HG03378 (cell line): ENCODE measurements at regions not wholly inside any gene's neighbourhood (a gene's known extent, or its start where the extent isn't known, plus 50 kb on each side); places are given as distances from the start of the nearest gene placed in this dataset.
A peak's percentile ranks its signal among the peaks of the same experiment; 100 is the strongest.

Experiments used
- ATAC-seq: cut with Tn5 transposase; IDR thresholded peaks from one replicate; pipeline ENCODE4 v1.9.1; 2021; ENCODE audit warnings: mild to moderate bottlenecking, moderate library complexity; ENCODE audit not compliant: unreplicated experiment

DNA sequence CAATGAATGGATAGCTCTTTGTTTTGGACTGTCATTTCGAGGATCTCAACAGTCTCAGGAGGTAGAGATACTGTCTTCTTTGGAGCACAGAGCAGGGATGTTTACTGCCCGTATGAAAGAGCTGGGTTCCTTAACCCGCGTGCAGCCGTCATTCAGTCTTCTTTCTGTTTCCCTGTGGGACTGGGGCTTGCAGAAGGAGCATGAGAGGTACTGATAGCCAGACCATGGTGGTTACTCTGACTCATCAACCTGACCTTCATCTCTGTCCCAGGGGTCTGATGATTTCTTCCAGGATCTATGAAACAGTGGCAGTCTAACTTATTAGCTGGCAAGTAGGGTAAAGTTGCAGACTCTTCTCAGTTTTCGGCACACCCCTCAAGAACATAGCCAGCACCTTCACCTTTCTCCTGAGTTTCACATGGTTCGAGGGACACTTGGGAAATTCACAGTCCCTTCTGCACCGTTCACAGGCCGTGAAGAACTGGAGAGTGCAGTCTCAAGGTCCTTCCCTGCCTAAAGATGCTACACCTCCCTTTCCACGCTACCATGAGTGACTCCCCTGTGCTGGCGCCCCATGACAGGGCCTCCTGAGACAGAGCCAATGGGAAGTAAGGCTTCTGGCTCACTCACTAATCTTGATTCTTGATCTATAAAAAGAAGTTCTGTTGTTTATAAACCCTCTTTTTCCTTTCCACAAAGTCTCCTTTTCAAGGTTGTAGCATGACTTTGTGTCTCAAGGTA, 226.2 kb downstream of the MC4R start:
- ATAC-seq = peak; percentile 97

DNA sequence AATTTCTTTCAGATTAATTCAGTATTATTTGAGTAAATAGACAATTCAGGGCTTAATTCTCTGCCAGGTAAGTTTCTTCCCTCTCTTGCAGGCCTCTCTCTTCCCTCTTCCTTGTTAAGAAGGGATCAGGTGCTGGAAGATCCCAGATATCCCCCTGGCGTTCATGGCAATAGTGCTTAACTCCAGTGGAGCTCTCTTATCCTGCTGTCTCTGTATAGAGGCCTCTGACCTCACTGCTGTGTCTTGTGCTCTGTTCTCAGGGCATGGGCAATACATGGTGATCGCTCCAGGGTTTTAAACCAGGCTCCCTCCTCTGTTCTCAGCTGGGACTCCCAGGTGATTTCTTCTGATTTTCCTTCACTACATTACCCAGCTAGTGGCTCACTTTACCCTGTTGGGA, 226.8 kb downstream of the MC4R start:
- ATAC-seq = no peak

DNA sequence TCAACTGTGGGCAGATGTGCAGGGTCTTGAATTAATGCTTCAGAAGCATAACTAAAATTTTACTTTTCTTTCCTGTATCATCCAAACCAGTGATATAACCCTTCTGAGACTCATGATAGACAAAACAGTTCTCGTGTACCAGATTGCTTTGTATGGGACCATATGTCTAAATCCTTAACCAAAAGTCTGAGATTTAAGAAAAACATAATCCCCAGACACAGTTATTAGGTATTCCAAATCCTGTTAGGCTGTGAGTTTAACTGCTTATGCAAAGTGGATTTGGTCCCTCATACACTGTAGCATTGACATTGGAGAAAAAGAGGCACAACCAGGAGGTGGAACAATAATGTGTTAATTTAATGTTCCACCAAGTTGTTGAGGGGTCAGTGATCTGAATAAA, 235.0 kb downstream of the PMAIP1 start:
- no peak for ATAC-seq

DNA sequence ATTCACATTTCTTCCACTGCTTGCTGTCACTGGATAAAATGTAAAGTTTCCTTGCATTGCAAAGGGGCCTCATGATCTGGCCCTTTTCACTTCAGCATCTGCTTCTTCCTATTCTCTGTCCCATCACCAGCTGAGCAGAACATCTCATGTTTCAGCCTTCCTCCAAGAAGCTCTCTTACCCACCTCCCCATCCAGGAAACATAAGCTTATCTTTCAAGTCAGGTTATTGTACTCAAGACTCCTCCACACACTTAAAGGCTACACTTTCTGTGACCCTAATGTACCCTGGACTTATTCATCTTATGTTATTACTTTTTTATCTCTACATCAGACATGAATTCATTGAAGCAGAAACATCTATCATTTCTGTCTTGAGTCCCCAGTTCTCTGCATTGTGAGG, 230.5 kb downstream of the PMAIP1 start:
- ATAC-seq = no peak

DNA sequence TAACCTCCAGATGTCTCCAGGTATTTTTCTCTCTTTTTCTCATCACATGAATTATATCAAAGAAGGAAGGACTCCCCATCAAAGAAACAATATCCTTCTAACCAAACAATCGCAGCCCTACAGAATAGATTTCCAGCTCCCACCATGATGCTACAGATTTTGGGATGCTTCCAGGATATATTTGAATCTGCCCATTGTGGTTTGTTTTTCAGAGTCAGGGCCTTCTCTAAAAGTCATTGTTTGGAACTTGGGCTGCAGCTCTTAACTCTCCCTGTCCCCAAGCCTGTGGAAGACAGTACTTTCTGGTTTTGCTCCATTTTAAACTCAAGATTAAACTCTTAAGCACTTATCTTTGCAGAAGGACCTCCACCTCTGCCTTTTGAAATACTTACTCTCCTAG, 223.2 kb downstream of the PMAIP1 start:
- no peak for ATAC-seq

DNA sequence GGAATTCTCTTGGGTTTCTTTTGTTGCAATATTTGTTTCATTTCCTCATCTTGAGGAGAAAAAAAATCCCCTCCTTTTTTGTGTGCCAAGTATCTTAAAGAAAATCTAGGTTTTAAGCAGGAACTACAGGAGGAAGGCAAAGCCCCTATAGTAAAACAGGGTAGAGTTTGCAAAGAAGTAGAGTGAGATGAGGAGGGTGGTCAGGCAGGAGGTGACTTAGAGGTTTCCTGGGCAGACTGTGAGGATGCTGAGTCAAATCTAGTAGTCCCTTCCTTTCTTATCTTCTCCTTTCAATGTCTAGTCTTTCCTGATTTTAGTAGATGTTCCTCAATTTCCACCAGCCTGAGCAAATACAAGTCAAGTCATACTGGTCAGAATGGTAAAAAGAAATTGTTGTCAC, 222.5 kb downstream of the PMAIP1 start:
- no peak for ATAC-seq

DNA sequence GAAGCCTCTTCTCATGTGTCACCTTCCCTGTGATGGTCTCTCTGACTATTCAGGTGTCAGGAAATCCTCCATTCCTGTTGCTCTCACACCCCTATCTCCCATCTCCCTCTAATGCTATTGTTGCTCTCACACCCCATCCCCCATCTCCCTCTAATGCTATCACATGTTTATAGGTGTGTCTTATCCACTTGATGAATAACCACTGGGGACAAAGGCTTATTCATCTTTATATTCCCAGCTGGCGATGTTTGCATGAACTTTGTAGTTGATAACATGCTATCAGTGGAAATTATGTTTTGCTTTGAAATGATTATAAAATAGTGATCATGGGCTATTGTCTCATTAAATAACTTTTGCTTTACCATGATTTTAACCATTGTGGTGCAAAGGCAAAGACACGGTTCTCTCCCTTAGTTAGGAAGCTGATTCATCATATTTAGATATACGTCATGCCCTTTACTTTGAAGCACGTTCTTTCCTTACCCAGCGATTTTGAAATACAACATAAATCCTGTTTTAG, 220.5 kb downstream of the PMAIP1 start:
- ATAC-seq = no peak

DNA sequence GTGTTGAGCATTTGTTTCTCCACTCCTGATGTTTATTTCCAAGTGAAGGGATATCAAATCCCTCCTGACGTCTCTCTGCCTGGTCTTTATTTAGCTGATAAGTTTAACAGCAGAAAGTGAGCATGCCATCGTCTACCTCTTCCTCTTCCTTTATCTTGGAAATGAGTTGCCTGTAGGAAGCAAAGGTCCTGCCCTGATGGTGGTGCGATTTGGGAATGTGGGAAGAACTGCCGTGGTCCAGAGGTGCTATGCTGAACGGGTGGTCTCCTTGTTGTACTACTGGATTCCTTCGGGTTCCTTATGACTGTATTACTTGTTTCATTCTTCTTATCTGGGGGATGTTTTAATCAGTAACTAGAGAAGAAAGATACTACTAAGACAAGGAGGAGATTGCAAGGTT, 217.5 kb downstream of the PMAIP1 start:
- no peak for ATAC-seq

DNA sequence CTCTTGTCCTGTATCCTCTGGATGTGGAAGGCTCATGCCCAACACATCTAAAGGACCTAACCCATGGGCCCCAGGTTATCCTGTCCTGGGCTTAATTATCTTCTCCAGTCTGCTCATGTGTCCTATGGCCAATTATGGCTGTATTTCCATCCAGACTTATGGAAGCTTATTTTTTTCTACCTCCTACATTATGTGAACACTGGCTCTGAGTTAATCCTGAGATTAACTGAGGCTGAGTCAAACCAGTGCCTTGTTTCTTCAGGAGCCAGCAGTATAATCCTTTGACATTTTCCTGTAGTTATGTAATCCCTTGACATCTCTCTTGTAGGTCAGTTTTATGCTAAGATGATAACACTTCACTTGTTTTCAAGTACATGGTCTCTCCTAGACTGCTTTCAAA, 213.6 kb downstream of the PMAIP1 start:
- ATAC-seq = no peak

DNA sequence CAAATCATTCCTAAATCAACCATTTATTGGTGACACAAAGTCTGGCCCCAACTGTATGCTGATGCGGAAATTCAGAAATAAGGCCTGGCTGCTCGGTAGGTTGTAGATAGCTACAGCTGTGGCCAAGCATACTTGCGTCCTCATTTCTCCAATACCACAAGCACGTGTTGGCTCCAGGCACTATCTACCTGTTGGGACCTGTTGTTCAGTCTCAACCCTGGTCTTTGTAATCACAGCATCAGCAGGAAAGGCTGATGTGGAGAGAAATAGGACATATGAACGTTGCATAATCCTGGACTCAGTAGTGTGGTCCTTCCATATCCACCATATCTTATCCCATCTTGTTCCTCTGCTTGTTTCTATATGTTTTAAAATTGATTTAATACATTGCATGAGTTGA, 212.6 kb downstream of the PMAIP1 start:
- no peak for ATAC-seq

DNA sequence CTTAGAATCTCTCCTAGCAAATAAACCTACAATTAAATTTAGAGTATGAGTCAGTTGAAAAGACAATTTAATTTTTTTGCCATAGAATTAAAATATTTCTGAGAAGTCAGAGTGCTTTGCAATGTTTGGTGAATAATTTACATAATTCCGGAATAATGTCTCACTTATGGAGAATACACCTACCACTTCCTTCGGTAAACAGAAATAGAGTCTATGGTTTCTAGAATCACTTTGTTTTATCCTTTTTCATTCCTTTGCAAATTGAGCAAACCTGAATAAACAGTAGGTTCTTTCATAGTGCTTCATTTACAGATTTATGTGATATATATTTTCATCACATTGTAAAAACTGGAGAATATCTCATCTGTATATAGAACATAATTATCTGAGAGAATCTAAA, 211.7 kb downstream of the PMAIP1 start:
- no peak for ATAC-seq

DNA sequence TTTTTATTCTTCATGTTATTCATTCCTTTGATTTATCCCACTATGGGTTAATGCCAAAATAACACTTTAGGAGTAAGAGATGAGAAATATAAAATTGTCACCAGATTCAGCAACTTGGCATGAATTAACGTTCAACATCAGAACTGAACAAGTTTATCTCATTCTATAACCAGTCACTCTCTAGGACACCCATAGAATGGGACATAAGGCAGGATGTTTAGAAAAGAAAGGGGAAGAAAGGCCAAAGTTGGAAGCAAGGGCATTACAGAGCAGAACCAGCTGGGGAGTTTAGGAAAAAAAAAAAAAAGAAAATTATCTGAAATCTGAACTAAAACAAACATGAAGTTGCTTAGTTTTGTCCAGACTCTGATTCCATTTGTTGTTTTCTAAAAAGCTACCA, 211.0 kb downstream of the PMAIP1 start:
- no peak for ATAC-seq

DNA sequence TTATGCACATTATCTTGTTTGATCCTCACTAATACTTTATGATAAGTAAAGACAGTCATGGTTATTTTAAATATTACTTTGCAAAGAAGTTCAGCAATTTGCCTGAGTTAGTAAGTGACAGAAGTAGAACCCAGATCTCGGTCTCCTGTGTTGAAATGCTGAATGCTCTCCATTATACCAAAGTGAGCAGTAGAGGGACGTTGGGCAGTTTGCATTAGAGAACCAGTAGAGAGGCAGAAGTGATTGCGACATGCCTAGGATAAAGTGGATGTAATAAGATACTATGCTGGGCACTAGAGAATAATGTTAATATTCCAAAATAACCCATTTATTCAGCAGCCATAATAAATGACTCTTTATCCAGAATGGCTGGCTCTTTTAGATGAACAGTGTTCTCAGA, 201.0 kb downstream of the PMAIP1 start:
- ATAC-seq = no peak

DNA sequence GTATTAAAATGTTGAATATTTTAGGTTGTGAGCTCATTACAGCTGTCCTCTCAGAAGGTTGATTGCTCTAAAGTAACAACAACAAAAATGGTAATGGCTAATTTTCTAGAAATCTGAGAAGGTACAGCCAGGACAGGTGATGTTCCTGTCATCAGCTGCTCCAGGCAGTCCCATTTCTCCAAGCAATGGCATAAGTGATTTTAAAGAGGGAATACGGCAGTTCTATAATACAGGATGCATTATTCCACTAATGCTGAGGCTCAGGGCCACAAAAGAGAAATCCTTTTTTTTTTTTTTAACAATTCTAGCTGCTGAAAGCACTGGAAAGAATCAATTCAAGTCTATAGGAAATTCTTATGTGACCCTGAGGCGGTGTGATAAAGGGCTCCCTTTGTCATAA, 199.9 kb downstream of the PMAIP1 start:
- no peak for ATAC-seq

DNA sequence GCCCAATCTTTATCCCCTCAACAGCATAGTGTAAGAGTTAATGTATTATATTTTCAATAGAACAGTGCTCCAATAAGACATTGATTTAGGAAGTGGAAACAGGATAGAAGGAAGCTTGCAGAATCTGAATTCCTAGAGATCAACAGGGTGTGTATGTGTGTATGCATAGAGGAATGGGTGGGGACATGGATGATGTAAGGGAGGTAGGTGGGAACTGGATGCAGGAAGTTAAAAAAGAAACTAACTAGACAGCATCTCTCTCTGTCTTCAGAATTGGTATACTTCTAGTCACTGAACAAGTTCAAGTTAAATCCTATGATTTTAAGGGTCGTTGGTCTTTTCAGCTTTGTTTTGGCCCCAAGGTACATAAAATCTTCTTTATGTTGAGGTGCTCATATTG, 196.6 kb downstream of the PMAIP1 start:
- ATAC-seq = no peak

DNA sequence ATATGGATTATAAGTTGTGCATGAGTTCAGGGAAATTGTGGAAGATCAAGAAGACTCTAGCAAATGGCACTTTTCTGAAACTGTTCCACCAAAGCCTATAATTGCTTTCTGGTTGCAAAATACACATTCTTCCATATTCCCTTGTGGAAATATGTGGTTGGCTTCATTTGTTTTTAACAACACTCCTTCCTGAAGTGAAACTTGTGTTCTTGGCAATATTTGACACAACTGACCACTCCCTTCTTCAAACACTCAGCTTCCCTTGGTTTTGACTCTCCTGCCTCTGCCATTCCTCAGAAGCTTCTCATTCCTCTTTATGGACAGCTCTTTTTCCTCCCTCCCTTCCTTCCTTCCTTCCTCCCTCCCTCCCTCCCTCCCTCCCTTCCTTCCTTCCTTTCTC, 192.3 kb downstream of the PMAIP1 start:
- ATAC-seq = no peak

DNA sequence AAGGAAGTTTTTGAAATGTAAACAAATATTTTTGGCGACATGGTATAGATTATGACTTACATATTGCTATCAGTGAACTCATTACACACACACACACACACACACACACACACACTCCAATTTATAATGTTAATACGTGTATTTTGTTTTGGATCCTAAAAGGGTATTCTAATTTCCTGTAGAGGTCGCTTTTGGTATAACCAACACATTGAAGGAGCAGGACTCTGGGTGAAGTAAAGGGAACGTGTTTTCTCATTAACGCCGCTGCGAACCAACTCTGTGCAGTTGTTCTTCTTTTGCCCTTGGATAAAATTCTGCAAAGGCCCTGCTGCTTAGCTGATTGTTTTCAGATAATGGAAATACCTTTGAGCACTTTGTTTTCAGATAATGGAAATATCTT, 190.4 kb downstream of the PMAIP1 start:
- ATAC-seq = peak; percentile 55

DNA sequence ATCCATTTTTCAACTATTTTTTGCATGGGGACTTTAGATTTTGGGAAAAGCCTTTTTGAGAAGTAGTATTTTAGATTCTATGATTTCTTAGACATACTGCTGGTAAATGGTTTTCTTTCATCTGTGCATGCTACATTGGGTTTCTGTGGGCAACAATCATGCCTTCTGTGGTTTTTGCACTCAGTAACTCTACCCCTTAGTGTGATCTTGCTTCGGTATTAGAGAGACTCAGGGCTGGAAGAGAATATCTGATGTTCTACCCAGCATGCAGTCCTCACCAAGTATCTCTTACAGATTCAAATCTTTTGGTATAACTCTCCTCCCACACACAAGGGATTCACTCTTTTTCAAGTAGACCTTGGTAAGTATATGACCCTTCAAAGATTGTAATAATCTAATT, 183.0 kb downstream of the PMAIP1 start:
- peak; percentile 63 for ATAC-seq

DNA sequence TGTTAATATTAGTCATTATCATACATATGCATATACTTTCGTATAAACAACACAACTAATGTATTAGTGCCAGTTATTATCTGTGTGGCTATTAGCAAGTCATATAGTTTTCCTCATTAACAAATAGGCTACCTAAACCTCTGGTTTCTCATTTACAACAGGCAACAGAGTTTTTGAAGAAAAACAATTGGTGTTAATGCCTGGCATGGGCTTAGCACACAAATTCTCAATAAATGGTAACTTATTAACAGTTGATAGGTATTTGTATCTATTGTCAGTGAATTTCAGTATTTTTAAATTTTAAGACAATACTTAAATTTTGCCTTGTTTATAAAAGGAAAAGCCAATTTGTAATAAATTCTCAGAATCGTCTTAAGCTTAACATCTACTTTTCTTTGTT, 182.5 kb downstream of the PMAIP1 start:
- no peak for ATAC-seq

DNA sequence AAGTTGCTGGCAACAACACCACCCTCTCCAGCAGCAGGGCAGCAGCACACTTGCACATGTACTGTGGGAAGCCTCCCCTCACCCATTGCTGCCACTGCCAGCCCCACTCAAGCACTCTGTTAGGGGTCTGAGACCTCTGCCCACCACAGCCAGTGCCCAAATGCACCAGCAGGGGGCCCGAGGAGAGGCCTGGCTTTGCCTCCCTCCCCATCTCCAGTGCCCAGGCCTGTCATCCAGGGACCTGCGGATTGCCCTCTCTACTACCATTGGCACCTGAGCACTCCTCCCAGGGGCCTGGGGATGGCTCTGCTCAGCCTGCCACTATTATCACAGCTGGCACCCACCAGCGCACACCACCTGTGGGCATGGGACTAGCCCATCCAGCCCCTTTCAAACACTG, 175.7 kb downstream of the PMAIP1 start:
- no peak for ATAC-seq

DNA sequence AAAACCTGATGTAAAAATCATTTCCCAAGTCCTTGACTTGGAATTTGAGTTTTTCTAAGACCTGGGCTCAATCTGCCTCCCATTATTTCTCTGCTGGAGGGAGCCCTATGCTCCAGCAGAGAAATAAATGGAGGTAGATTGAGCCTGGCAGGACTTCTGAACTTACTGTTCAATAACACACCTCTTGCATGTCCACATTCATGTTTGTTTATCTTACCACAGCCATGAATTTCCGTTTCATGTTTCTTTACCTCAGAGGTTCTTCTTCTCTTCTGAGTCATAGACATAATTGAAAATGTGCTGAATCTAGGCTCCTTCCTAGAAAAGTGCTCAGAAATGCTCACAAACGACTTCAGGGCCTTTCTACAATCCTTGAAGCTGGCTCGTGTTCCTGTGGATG, 170.8 kb downstream of the PMAIP1 start:
- no peak for ATAC-seq

DNA sequence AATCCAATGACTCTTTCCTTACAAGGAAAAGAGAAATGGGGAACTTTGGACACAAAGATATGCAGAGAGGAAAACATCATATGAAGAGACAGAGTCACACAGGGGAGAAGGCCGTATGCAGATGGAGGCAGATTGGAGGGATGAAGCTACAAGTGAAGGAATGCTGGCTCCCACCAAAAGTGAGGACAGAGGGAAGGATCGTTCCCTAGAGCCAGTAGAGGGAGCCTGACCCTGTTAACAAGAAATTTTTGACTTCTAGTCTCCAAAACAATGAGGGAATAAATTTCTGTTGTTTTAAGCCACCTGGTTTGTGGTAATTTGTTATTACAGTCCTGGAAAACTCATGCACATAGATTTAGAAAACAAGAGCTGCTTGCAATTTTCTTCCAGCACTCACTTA, 169.3 kb downstream of the PMAIP1 start:
- no peak for ATAC-seq
